SK-N-SH treated with all-trans-retinoic acid at 6 μM for 48 hours (cell line): ENCODE measurements at regions not wholly inside any gene's neighbourhood (a gene's known extent, or its start where the extent isn't known, plus 50 kb on each side); places are given as distances from the start of the nearest gene placed in this dataset.

Experiments
- ATAC-seq: fragments of 200-7000 bp; cut with Tn5 transposase; 3 replicates; pipeline ENCODE4 v1.9.1; 2020; ENCODE audit warnings: mild to moderate bottlenecking, moderate library complexity
- ARNTL ChIP-seq: fragments of 450-650 bp; formaldehyde crosslinking; IDR thresholded peaks from 2 replicates; pipeline ENCODE4 v1.5.0; 2020; ENCODE audit warnings: low read depth, mild to moderate bottlenecking, moderate library complexity, borderline replicate concordance
- BACH2 ChIP-seq: fragments of 250-450 bp; sonication (Bioruptor Pico); IDR thresholded peaks from 2 replicates; pipeline ENCODE4 v1.9.0; 2021; ENCODE audit warnings: mild to moderate bottlenecking, borderline replicate concordance
- CSDC2 ChIP-seq: fragments of 250-450 bp; sonication (Bioruptor Pico); IDR thresholded peaks from 2 replicates; pipeline ENCODE4 v1.5.0; 2020; ENCODE audit warnings: mild to moderate bottlenecking, moderate library complexity
- GLIS3 ChIP-seq: fragments of 250-450 bp; sonication (Bioruptor Pico); IDR thresholded peaks from 2 replicates; pipeline ENCODE4 v1.5.0; 2020; ENCODE audit warnings: mild to moderate bottlenecking, moderate library complexity
- ISL1 ChIP-seq: fragments of 250-450 bp; sonication (Bioruptor Pico); IDR thresholded peaks from 2 replicates; pipeline ENCODE4 v2.1.2; 2022; ENCODE audit warnings: mild to moderate bottlenecking, moderate library complexity
- OSR1 ChIP-seq: fragments of 250-450 bp; sonication (Bioruptor Pico); IDR thresholded peaks from 2 replicates; pipeline ENCODE4 v1.8.0; 2022; ENCODE audit warnings: moderate library complexity, mild to moderate bottlenecking, inconsistent platforms
- PPARA ChIP-seq: fragments of 250-450 bp; sonication (Bioruptor Pico); IDR thresholded peaks from 2 replicates; pipeline ENCODE4 v1.5.0; 2020; ENCODE audit warnings: mild to moderate bottlenecking, borderline replicate concordance
- RARB ChIP-seq: fragments of 250-450 bp; sonication (Bioruptor Pico); IDR thresholded peaks from 2 replicates; pipeline ENCODE4 v1.8.0; 2021; ENCODE audit warnings: mild to moderate bottlenecking, moderate library complexity
- SNAI2 ChIP-seq: fragments of 250-450 bp; sonication (Bioruptor Pico); IDR thresholded peaks from 2 replicates; pipeline ENCODE4 v1.5.0; 2020; ENCODE audit warnings: mild to moderate bottlenecking, moderate library complexity
- TCF4 ChIP-seq: fragments of 250-450 bp; sonication (Bioruptor Pico); IDR thresholded peaks from 2 replicates; pipeline ENCODE4 v1.8.0; 2021; ENCODE audit warnings: mild to moderate bottlenecking, moderate library complexity, borderline replicate concordance
- TOX ChIP-seq: fragments of 250-450 bp; sonication (Bioruptor Pico); IDR thresholded peaks from 2 replicates; pipeline ENCODE4 v1.8.0; 2021; ENCODE audit warnings: mild to moderate bottlenecking, moderate library complexity, borderline replicate concordance
- ZC3H10 ChIP-seq: fragments of 250-450 bp; sonication (Bioruptor Pico); IDR thresholded peaks from 2 replicates; pipeline ENCODE4 v1.5.1; 2021; ENCODE audit warnings: mild to moderate bottlenecking, moderate library complexity
- ZFP3 ChIP-seq: fragments of 250-450 bp; sonication (Bioruptor Pico); IDR thresholded peaks from 2 replicates; pipeline ENCODE4 v1.5.0; 2020; ENCODE audit warnings: mild to moderate bottlenecking, moderate library complexity
- ZFP30 ChIP-seq: fragments of 450-650 bp; formaldehyde crosslinking; IDR thresholded peaks from 2 replicates; pipeline ENCODE4 v1.5.0; 2022; ENCODE audit warnings: mild to moderate bottlenecking, moderate library complexity
- ZNF565 ChIP-seq: fragments of 450-650 bp; formaldehyde crosslinking; conservative IDR thresholded peaks from 2 replicates; pipeline ENCODE4 v1.5.0; 2020; ENCODE audit warnings: low read depth, mild to moderate bottlenecking, moderate library complexity
- ZNF70 ChIP-seq: fragments of 450-650 bp; formaldehyde crosslinking; IDR thresholded peaks from 2 replicates; pipeline ENCODE4 v1.5.0; 2020; ENCODE audit warnings: mild to moderate bottlenecking, moderate library complexity
- TF ChIP-seq, protein P1 (sequence below): fragments of 250-450 bp; sonication (Bioruptor Pico); IDR thresholded peaks from 2 replicates; pipeline ENCODE4 v1.5.0; 2020; ENCODE audit warnings: mild to moderate bottlenecking, moderate library complexity
- TF ChIP-seq, protein P2 (sequence below): fragments of 250-450 bp; sonication (Bioruptor Pico); IDR thresholded peaks from 2 replicates; pipeline ENCODE4 v1.5.1; 2020; ENCODE audit warnings: low read depth, mild to moderate bottlenecking, moderate library complexity

DNA sequence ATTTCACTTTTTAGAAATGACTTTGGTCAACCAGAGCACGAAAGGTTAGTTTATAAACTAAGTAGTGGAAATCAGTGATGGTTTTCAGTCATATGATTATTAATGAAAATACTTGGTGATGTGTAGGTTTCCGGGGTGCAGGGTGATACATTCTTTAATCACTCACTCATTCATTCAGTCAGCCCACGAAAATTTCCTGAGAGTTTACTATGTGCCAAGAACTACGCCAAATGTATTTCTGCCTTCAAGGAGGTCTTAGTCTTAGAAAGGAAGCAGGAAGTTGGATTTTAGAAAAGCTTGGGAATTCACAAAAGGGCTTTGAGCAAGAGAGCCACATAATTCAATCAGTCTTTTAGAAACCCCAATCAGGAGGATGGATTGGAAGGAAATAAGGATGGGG, 543.6 kb downstream of the PLCL1 start (continued):
- TF ChIP-seq, protein P1, sequence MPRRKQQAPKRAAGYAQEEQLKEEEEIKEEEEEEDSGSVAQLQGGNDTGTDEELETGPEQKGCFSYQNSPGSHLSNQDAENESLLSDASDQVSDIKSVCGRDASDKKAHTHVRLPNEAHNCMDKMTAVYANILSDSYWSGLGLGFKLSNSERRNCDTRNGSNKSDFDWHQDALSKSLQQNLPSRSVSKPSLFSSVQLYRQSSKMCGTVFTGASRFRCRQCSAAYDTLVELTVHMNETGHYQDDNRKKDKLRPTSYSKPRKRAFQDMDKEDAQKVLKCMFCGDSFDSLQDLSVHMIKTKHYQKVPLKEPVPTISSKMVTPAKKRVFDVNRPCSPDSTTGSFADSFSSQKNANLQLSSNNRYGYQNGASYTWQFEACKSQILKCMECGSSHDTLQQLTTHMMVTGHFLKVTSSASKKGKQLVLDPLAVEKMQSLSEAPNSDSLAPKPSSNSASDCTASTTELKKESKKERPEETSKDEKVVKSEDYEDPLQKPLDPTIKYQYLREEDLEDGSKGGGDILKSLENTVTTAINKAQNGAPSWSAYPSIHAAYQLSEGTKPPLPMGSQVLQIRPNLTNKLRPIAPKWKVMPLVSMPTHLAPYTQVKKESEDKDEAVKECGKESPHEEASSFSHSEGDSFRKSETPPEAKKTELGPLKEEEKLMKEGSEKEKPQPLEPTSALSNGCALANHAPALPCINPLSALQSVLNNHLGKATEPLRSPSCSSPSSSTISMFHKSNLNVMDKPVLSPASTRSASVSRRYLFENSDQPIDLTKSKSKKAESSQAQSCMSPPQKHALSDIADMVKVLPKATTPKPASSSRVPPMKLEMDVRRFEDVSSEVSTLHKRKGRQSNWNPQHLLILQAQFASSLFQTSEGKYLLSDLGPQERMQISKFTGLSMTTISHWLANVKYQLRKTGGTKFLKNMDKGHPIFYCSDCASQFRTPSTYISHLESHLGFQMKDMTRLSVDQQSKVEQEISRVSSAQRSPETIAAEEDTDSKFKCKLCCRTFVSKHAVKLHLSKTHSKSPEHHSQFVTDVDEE: no peak

DNA sequence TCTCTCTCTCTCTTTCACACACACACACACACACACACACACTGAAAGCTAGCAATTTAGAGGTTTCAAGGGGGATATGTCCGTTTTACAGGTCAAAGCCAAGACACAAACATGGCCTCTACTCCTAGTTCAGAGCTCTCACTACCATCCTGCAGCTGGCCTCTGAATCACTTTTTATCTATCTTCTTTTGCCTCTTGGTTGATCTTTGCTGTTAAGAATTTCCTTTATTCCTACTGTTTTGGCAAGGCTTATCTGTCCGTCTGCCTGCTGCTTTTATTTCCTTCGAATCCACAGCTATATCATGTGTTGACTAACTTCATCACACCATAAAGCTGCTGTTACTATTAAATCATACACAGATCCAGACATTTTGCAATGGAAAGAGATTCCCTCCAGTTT, 543.0 kb downstream of the PLCL1 start:
- TF ChIP-seq, protein P1: no peak
- TF ChIP-seq TCF4 (CRISPR knock-in tag) (no peak), ZNF565 (no peak), ISL1 (no peak), PPARA (CRISPR knock-in tag) (no peak), SNAI2 (CRISPR knock-in tag) (no peak)
- TF ChIP-seq, protein P2, sequence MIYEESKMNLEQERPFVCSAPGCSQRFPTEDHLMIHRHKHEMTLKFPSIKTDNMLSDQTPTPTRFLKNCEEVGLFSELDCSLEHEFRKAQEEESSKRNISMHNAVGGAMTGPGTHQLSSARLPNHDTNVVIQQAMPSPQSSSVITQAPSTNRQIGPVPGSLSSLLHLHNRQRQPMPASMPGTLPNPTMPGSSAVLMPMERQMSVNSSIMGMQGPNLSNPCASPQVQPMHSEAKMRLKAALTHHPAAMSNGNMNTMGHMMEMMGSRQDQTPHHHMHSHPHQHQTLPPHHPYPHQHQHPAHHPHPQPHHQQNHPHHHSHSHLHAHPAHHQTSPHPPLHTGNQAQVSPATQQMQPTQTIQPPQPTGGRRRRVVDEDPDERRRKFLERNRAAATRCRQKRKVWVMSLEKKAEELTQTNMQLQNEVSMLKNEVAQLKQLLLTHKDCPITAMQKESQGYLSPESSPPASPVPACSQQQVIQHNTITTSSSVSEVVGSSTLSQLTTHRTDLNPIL (CRISPR knock-in tag): no peak
- no peak for ATAC-seq

DNA sequence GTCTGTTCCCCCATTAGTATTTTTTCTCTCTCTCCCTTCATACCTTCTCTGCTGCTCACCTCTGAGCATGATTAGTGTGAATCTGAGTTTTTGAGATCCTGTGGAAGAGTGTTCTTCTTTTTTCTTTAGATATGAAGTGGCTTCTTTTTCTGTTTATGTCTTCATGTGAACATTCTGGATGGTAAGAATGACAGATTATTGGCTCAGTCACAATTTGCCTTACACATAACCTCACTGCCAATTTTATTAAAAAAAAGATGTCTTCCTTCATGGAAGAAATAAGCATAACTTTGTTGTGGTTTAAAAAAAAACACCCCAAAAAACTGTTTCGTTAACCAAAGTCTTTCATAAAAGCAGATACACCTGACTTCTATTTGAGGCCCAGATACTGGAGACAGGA, 539.1 kb downstream of the PLCL1 start:
- no peak for ATAC-seq

DNA sequence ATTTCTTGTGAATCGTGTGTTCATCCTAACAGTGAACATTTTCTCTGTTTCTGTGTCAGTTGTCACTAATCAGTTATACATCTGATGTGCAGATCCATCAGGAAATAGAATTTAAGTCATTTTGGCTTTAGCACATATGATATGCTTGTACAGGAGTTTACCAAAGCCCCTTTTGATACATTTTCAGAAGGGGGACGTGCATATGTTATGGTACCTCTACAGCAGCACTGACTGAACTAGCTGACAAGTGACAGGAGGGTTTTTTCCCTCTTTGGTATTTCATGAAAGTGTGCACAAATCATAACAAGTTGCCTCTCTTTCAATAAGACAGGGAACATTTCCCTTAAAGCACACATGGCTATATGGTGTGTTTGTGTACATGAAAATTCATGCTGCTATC, 536.5 kb downstream of the PLCL1 start:
- ATAC-seq: no peak
- TF ChIP-seq ZFP3 (CRISPR knock-in tag) (no peak), PPARA (CRISPR knock-in tag) (no peak), TCF4 (CRISPR knock-in tag) (no peak), CSDC2 (CRISPR knock-in tag) (no peak), SNAI2 (CRISPR knock-in tag) (no peak), GLIS3 (CRISPR knock-in tag) (no peak), OSR1 (CRISPR knock-in tag) (no peak), RARB (CRISPR knock-in tag) (no peak), ZNF565 (no peak)
- TF ChIP-seq, protein P2 (CRISPR knock-in tag): no peak

More for the DNA sequence above, 539.1 kb downstream of the PLCL1 start:
- TF ChIP-seq ZNF70 (CRISPR knock-in tag) (no peak), ISL1 (no peak), CSDC2 (CRISPR knock-in tag) (no peak), GLIS3 (CRISPR knock-in tag) (no peak), ZC3H10 (CRISPR knock-in tag) (no peak), TOX (CRISPR knock-in tag) (no peak), ARNTL (CRISPR knock-in tag) (no peak), ZFP30 (CRISPR knock-in tag) (no peak), BACH2 (no peak)
- TF ChIP-seq, protein P1: no peak
- TF ChIP-seq, all 23 proteins: peak for 0
